Endodermal cell (in vitro differentiated cells): ENCODE measurements at regions not wholly inside any gene's neighbourhood (a gene's known extent, or its start where the extent isn't known, plus 50 kb on each side); places are given as distances from the start of the nearest gene placed in this dataset.

Experiments used
- DNase-seq: peaks from one replicate; pipeline ENCODE4 v3.0.0-alpha.2; 2017
- H3K27ac ChIP-seq: 2 replicates; pipeline ENCODE4 v1.5.1; 2013; ENCODE audit warnings: mild to moderate bottlenecking, low read depth, low read length, moderate library complexity
- H3K27me3 ChIP-seq: 2 replicates; pipeline ENCODE4 v1.6.1; 2013; ENCODE audit warnings: mild to moderate bottlenecking, low read length, moderate library complexity; ENCODE audit not compliant: insufficient read depth, control insufficient read depth, poor library complexity, severe bottlenecking
- H3K36me3 ChIP-seq: 2 replicates; pipeline ENCODE4 v1.7.0; 2013; ENCODE audit warnings: mild to moderate bottlenecking, low read length, moderate library complexity; ENCODE audit not compliant: control insufficient read depth, insufficient read depth
- H3K4me1 ChIP-seq: one replicate; pipeline ENCODE4 v1.7.0; 2013; ENCODE audit warnings: low read length; ENCODE audit not compliant: control insufficient read depth, insufficient read depth
- H3K4me3 ChIP-seq: 2 replicates; pipeline ENCODE4 v1.5.1; 2013; ENCODE audit warnings: mild to moderate bottlenecking, low read length, moderate library complexity
- H3K9ac ChIP-seq: 2 replicates; pipeline ENCODE4 v1.6.1; 2013; ENCODE audit warnings: mild to moderate bottlenecking, low read length, moderate library complexity; ENCODE audit not compliant: poor library complexity, severe bottlenecking; ENCODE audit errors: extremely low read depth
- H3K9me3 ChIP-seq: 2 replicates; pipeline ENCODE4 v1.6.1; 2013; ENCODE audit warnings: mild to moderate bottlenecking, low read length, moderate library complexity; ENCODE audit not compliant: control insufficient read depth
- H3K27ac Mint-ChIP-seq: 2 replicates; pipeline ENCODE4 v1.8.0; 2020; ENCODE audit warnings: mixed read lengths
- H3K27me3 Mint-ChIP-seq: 2 replicates; pipeline ENCODE4 v1.8.0; 2021; ENCODE audit warnings: mild to moderate bottlenecking, mixed read lengths; ENCODE audit not compliant: insufficient read depth
- H3K36me3 Mint-ChIP-seq: 2 replicates; pipeline ENCODE4 v1.8.0; 2020; ENCODE audit warnings: low read depth, mixed read lengths
- H3K4me1 Mint-ChIP-seq: 2 replicates; pipeline ENCODE4 v1.8.0; 2020; ENCODE audit warnings: mixed read lengths
- H3K4me3 Mint-ChIP-seq: 2 replicates; pipeline ENCODE4 v1.8.0; 2020; ENCODE audit warnings: mild to moderate bottlenecking, moderate library complexity, mixed read lengths
- H3K9me3 Mint-ChIP-seq: 2 replicates; pipeline ENCODE4 v1.8.0; 2020; ENCODE audit warnings: mild to moderate bottlenecking, mixed read lengths
- WGBS, 2 experiments: methylation state at CpG; one replicate each; pipeline versions ENCODE4 v1.1.5 to v1.1.7; 2013; ENCODE audit warnings: missing lambda C conversion rate in 2 of 2, mixed read lengths in 1 of 2; ENCODE audit not compliant: insufficient coverage in 1 of 2, insufficient read length in 1 of 2; 5-methylcytosine and 5-hydroxymethylcytosine counted together
- TF ChIP-seq, protein P1 (sequence below): fragments of 200-600 bp; sonication (generic); conservative IDR thresholded peaks from 2 replicates; pipeline ENCODE4 v1.5.0; 2021; ENCODE audit warnings: antibody characterized with exemption, mild to moderate bottlenecking

DNA sequence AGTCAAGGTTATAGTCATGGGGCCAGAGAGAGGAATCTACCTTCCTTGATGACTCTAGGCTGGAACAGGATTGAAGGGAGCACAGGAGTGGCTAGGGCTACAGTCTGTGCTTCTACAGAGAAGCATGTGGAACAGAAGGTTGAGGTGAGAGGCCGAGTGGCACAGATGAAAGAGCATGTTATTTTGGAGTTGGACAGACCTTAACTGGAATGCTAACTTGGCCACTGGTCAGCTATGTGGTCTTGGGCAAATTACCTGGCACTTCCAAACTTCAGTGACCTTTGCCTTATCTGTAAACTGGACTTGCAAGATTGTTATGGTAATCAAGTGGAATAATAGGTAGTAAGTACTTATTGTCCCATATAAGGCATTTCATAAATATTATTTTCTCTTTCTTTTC is 252.7 kb downstream of the KCNRG start:
- WGBS, 2 experiments = 83 to 96% methylated on average over 1 of the region's 1 CpG
- no peaks in the 10 kb centered on the region for H3K4me1 ChIP-seq
- no peak overlapping the region for H3K4me3 Mint-ChIP-seq
- peaks cover 3% of the 10 kb centered on the region for H3K4me1 Mint-ChIP-seq
- no peak overlapping the region for H3K27ac ChIP-seq
- H3K36me3 Mint-ChIP-seq = no peaks in the 10 kb centered on the region
- H3K36me3 ChIP-seq = no peaks in the 10 kb centered on the region
- H3K27ac Mint-ChIP-seq = no peak overlapping the region
- H3K9me3 Mint-ChIP-seq = no peaks in the 10 kb centered on the region
- H3K27me3 ChIP-seq = no peaks in the 10 kb centered on the region
- no peak overlapping the region for H3K9ac ChIP-seq
- DNase-seq = no peak
- TF ChIP-seq, protein P1, sequence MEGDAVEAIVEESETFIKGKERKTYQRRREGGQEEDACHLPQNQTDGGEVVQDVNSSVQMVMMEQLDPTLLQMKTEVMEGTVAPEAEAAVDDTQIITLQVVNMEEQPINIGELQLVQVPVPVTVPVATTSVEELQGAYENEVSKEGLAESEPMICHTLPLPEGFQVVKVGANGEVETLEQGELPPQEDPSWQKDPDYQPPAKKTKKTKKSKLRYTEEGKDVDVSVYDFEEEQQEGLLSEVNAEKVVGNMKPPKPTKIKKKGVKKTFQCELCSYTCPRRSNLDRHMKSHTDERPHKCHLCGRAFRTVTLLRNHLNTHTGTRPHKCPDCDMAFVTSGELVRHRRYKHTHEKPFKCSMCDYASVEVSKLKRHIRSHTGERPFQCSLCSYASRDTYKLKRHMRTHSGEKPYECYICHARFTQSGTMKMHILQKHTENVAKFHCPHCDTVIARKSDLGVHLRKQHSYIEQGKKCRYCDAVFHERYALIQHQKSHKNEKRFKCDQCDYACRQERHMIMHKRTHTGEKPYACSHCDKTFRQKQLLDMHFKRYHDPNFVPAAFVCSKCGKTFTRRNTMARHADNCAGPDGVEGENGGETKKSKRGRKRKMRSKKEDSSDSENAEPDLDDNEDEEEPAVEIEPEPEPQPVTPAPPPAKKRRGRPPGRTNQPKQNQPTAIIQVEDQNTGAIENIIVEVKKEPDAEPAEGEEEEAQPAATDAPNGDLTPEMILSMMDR = no peak
- no peak overlapping the region for H3K4me3 ChIP-seq
- H3K27me3 Mint-ChIP-seq = no peaks in the 10 kb centered on the region
- no peaks in the 10 kb centered on the region for H3K9me3 ChIP-seq

DNA sequence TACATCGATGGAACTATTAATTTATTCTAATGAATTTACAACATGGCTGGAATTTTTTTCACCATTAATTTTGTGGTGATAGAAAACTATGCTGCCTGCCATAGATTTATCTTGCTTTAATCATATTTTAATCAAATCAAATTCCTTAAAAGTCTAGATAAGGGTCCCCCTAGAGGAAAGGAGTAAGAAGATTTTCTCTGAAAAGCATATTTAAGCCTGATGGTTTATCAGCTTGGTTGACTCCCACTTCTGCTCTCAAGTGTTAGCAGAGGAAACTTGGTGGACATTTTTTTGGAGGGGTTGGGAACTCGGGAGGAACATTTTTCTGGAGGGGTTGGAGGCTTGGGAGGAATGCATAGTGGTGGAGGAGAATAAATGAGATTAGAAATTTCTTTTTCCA is 253.3 kb downstream of the KCNRG start:
- no peak overlapping the region for H3K4me3 ChIP-seq
- peaks cover 3% of the 10 kb centered on the region for H3K4me1 Mint-ChIP-seq
- no peaks in the 10 kb centered on the region for H3K27me3 Mint-ChIP-seq
- WGBS, 2 experiments = 91 to 100% methylated on average over 1 to 2 of the region's 2 CpGs
- H3K27ac Mint-ChIP-seq = no peak overlapping the region
- H3K9me3 Mint-ChIP-seq = no peaks in the 10 kb centered on the region
- no peaks in the 10 kb centered on the region for H3K4me1 ChIP-seq
- H3K36me3 ChIP-seq = no peaks in the 10 kb centered on the region
- no peaks in the 10 kb centered on the region for H3K36me3 Mint-ChIP-seq
- H3K9me3 ChIP-seq = no peaks in the 10 kb centered on the region
- TF ChIP-seq, protein P1 = no peak
- H3K27ac ChIP-seq = no peak overlapping the region
- H3K27me3 ChIP-seq = no peaks in the 10 kb centered on the region
- H3K4me3 Mint-ChIP-seq = no peak overlapping the region
- no peak overlapping the region for H3K9ac ChIP-seq
- DNase-seq = no peak

DNA sequence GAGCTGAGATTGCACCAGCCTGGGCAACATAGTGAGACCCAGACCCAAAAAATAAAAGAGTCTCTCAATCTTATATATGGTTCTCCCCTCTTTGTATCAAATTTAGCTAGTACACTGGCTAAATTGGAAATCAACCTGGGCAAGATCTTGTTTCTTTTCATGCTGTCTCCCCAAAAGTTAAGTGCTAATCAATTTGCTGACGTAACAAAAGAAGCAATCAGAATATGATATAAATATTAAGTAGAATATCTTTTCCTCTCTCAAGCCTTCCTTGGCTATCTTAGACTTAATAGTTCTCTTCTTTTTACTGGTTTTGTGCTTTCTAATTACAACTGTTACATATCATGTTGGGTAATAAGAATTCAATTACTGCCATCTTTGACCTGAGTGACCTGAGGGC is 258.9 kb downstream of the KCNRG start:
- no peaks in the 10 kb centered on the region for H3K4me1 ChIP-seq
- H3K27ac Mint-ChIP-seq = no peak overlapping the region
- H3K27me3 Mint-ChIP-seq = no peaks in the 10 kb centered on the region
- no peak for DNase-seq
- peaks cover 3% of the 10 kb centered on the region for H3K36me3 Mint-ChIP-seq
- H3K9me3 ChIP-seq = no peaks in the 10 kb centered on the region
- H3K27me3 ChIP-seq = no peaks in the 10 kb centered on the region
- no peaks in the 10 kb centered on the region for H3K4me1 Mint-ChIP-seq
- H3K36me3 ChIP-seq = no peaks in the 10 kb centered on the region
- no peak overlapping the region for H3K9ac ChIP-seq
- no peak overlapping the region for H3K4me3 Mint-ChIP-seq
- H3K4me3 ChIP-seq = no peak overlapping the region
- 100% methylated on average over 1 of the region's 1 CpG; no CpG with 5 or more reads in 1 of the 2 experiments for WGBS, 2 experiments
- no peak overlapping the region for H3K27ac ChIP-seq
- TF ChIP-seq, protein P1 = no peak
- H3K9me3 Mint-ChIP-seq = peaks cover 8% of the 10 kb centered on the region
